HG03520 (cell line): ENCODE measurements at regions not wholly inside any gene's neighbourhood (a gene's known extent, or its start where the extent isn't known, plus 50 kb on each side); places are given as distances from the start of the nearest gene placed in this dataset.
A peak's percentile ranks its signal among the peaks of the same experiment; 100 is the strongest.

Experiments
- ATAC-seq: cut with Tn5 transposase; IDR thresholded peaks from one replicate; pipeline ENCODE4 v1.9.1; 2021; ENCODE audit warnings: mild to moderate bottlenecking, moderate library complexity; ENCODE audit not compliant: unreplicated experiment

DNA sequence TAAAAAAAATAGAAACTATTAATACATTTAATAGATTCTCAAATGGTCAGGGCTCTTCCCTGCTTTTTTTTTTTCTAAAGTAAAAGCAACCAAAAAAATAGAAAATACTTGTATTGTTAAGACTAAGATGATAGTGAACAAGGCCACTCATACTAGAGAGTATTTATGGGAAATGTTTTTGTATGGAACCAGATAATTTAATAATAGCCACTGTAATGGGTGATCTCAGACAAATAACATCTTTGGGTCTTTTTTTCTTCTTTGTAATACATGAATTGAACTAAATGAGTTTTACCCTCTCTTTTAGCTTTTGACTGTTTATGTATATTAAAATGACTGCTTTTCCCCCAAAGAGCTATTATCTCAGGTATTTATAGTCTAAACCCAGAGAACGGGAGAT lies 92.1 kb upstream of the ELOVL6 start:
- no peak for ATAC-seq

DNA sequence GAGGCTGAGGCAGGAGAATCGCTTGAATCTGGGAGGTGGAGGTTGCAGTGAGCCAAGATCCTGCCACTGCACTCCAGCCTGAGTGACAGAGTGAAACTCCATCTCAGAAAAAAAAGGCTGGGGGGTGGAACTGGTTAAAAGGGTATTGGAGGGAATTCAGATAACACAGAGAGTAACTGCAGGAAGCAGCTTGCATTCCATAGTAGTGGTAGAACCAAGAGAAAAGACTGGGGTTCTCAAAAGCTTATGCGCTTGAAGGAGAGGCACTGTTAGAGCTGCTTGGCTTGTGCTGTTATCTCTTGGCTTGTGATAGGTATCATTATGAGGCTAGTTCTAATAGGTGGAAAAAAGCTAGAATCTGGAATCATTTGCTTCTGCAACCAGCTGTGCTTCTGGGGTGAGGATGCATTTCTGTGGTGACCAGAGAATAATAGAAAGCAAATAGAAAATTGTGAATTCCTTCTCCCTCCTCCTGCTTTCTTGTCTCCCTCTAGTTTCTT lies 91.2 kb upstream of the ELOVL6 start:
- no peak for ATAC-seq

DNA sequence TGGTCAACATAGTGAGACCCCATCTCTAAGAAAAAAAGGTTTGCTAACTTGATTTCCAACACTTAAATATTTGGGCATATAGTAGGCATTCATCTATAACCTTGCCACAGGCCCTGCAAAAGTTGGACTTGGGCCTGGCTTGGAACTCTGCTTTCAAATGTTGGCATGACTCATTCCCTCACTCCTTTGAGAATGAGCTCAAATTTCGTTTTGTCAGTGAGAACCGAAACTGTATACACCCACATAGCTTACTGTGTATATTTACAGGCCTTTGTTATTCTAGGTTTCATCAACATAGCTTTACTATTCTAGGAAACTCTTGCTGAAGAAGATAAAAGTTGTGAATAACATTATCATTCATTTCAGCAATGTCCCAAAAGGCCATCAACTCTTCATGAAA lies 88.7 kb upstream of the ELOVL6 start:
- ATAC-seq: peak; percentile 99

DNA sequence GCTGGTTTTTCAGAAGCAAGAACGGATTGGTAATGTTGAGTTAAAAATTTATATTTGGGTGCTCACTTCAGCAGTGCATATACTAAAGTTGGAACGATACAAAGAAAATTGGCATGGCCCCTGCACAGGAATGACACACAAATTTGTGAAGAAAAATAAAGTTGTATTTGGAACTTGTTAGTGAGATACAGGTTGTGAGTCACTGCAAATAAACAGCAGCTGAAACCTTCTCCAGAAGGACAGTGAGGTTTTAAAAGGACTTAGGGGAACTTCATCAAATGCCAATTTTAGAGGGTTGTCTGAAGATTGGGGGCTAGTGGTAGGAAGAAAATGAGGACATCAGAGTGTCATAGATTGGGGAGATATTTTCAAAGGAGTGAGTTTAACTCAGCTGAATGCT lies 79.7 kb upstream of the ELOVL6 start:
- no peak for ATAC-seq

DNA sequence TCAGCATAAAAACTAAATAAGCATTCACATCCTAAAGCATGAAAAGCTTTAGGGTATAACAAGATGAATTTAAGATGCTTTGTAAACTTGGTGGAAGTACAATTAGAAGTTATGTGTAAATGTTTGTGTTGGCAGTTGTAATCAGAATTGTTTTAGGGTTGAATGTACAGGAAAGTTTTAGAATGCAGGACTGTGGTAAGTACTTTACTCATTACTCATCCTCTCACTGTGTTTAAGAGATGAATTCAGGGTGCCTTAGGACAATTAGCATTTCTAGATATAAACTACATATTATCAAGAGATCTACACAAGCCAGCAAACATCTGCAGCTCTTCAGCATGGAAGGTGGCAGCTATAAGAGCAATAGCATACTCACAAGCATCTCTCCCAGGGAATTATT lies 77.5 kb upstream of the ELOVL6 start:
- ATAC-seq: no peak

DNA sequence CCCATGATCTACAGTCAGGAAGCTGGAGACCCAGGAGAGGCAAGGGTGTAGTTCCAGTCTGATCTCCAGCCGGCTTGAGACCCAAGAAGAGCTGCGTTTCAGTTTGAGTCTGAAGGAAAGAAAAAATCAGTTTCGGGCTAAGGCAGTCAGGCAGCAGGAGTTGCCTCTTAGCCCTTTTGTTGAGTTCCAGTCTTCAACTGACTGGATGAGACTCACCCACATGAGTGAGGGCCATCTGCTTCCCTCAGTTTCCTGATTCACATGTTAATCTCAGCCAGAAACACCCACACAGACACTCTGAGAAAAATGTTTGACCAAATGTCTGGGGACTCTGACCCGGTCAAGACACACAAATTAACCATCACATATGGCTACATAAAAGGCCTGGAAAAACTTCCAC lies 73.6 kb upstream of the ELOVL6 start:
- no peak for ATAC-seq

DNA sequence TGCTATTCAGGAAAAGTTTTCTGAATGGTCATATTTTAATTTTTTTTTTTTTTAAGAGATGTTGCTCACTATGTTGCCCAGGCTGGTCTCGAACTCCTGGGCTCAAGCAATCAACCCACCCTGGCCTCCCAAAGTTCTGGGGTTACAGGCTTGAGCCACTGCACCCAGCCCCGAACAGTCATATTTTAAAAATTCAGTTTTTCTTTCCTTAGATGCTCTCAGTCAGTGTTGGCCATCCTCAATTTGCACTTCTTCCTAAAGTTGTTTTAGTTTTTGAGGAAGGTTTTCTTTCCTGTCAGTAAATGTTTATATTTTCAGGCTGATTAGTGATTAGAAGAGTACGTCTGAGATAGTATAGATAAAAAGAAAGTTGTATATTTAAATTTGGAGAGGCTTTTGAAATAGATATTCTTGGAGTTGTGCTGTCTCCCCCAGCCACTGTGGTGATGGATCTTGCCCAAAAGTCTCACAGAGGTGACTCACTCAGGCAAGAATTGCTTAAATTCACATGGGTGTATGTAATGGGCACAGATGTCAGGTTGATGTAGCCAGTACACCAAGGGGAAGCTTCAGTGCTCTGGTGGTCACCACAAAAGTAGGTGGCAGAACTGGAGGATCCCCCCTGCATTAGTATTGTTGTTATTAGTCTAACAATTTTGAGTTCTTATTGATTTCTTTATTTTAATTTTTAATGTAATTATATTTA lies 72.2 kb upstream of the ELOVL6 start:
- ATAC-seq: no peak

DNA sequence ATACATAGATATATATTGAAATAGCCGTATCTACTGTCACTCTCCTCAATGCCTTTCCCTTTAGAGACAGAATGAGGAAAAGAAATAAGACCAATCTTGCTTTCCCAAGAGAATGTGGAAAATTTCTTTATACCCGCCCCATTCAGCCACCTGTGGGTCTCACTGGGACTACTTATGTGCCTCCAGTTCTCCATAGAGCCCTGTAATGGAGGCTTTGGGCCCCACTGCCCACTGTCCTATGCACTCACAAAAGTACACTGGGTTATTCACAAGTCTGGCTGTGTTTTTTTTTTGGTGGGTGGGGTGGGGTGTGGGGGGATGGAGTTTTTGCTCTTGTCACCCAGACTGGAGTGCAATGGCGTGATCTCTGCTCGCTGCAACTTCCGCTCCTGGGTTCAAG lies 70.4 kb upstream of the ELOVL6 start:
- no peak for ATAC-seq

DNA sequence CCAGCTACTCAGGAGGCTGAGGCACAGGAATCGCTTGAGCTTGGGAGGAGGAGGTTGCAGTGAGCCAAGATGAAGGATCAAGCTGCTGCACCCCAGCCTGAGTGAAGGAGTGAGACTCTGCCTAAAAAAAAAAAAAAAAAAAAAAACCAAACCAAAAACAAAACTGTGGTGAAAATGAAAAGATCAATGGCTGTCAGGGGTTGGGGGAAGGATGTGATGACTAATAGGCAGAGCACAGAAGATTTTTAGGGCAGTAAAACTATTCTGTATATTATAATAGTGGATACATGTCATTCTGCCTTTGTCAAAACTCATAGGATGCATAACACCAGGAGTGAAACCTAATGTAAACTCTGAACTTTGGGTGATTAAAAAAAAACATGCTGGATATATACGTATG lies 69.9 kb upstream of the ELOVL6 start:
- ATAC-seq: peak; percentile 80

DNA sequence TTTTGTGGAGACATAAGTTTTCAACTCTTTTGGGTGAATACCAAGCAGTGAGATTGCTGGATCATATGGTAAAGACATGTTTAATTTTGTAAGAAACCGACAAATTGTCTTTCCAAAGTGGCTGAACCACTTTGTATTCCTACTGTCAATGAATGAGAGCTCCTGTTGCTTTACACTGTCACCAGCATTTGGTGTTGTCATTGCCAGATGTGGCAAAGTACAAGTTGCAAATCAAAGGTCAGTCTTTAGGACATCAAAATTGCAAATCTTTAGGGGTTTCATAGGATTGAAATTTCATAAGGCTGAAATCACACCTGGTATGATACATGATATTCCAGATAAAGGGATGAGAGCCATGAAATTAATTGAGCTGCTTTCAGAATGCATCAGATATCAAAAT lies 67.7 kb upstream of the ELOVL6 start:
- no peak for ATAC-seq

DNA sequence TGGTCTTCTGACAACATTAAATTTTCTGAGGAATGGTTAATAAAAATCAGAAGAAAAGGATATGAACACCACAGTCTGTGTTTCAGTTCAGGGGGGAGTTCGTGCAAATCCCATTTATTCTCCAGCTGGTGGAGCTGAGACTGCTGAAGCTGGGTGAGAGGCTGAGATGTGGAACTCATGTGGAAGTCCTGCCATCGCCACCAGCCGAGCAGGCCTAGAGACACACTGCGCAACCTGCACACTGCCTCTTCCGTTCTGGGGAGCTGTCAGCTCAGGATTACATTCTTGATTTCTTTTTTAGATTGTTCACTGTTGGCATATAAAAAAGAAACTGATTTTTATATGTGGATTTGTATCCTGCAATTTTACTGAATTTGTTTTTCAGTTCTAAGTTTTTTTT lies 66.6 kb upstream of the ELOVL6 start:
- ATAC-seq: no peak

DNA sequence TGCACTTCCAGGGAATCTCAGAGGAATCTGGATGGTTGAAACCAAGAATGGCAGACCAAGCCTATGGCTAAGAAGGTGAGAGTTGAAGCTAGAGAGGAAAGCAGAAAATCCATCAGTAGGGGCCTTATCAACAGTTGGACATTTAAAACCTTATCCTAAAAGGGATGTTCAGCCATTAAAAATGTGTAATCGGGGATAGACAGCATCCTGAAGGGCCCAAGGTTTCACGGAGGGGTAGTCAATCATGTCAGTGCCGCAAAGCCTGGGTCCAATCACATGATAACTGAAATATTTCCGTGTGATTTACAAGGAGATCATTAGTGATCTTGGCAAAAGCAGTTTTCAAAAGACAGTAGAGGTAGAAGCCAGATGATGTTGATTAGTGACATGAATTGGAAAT lies 61.9 kb upstream of the ELOVL6 start:
- ATAC-seq: no peak

DNA sequence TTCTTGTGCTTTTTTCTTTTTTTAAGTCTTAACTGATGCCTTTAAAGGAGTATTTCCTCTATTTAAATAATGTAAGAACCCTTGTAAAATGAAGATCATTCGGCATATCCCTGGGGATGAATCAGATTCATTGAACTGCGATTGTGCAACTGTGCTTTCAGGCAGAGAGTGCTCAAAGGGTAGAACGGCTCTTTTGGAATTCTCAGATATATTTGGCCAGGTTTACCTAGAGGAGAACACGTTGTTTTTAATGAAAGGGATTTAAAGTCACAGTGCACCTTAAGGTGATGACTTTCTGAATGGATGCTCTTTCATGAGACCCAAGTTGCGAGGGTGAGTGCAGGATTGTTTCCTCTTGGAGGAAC lies 51.6 kb upstream of the ELOVL6 start:
- no peak for ATAC-seq

DNA sequence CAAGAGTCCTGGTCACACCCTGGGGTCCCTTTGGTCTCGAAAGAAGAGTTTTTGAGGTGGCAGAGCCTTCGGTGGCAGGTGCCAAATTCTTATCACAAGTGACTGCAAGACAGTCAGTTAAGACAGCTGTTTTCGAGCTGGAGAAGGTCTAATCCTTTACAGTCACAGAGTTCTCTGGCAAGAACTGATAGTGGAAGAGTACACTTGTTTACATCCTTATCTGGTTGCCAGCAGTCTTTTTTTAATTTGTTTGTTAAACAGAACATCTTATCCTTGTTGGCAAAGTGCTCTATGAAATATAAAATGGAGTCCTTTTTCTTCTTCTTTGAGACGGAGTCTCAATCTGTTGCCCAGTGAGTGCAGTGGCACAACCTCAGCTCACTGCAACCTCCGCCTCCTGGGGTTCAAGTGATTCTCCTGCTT lies 50.4 kb upstream of the ELOVL6 start:
- ATAC-seq: no peak
